ENCODE measurements at regions not wholly inside any gene's neighbourhood (a gene's known extent, or its start where the extent isn't known, plus 50 kb on each side); places are given as distances from the start of the nearest gene placed in this dataset.
A peak's percentile ranks its signal among the peaks of the same experiment; 100 is the strongest.
"Not testable (repeated sequence)": the region's sequence is repeated elsewhere in the genome, so short reads cannot be mapped to it uniquely, and the experiment has no call there.

DNA sequence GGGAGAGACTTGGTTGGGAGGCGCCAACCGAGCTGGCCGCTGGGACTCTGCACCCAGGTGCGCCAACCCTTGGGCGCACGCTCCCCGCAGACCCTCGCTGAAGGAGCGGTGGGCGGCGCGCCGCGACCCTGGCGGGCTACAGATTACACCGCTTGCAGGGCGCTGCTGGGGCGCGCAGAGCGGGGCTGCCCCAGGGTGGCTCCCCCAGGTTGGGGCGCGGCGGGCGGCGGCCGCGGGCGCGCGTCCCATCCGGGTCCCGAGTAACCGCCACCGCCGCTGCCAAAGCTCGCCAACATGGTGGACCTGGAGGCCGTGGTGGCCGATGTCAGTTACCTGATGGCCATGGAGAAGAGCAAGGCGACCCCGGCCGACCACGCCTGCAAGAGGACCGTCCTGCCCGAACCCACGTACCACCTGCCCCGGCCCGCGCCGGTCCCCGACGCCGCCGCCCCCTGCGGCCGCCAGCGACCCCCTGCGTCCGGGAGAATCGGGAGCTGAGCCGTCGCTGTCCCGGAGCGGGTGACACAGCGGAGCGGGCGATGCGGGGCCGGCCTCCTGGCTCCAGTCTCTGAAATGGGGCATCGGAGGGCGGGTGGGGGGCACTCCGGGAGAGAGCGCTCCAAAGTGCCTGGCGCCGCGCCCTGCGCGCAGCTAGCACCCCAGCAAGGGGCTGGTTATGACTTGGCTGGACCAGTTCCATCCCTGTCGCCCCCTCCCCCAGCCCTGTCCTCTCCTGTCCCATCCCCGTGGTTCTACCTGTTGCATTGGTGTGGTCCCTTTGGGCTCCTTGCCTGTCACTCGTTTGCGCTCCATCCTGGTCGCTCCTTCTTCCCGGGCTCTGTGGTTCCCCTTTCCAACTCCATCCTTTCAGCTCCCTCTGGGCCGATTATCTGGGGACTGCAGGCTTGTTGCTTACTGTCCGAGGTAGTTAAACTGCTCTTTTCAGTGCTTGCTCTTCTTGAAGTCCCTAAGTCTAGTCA, 143.3 kb upstream of the GRK3 start:
- DNase-seq = no peak

DNA sequence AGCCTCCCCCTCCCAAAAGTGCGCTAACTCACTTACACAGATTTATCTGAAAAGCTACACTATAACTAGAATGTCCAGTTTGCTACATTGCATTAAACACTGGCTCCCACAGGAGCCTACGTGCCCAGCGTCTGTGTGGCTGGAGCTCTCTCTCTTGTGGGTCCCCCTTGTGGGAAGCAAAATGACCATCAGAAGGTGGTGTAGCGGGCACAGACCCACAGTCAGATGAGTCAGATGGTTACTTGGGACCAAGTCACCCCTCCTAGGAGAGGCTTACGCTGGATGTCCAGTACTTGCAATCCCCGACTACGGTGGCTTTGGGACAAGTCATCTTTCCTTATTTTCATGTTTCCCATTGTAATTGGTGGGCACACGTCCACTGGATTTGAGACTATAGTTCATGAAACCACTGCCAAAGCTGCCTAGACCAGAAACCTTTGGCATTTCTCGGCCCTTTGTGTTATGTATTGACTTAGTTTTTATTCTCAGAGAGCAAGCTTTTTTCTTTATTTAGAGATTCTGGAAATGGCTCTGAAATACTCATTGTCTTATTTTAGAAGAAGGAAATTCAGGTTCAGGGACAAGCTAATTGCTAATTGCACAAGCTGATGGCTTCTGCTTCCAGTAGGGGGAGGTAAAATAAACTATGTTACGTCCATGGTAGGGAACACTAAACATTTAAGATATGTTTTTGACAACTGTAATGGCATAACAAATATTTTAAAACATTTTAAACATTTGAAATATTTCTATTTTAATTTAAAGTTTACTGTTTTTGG, 137.8 kb upstream of the GRK3 start:
- DNase-seq = not testable (repeated sequence)

DNA sequence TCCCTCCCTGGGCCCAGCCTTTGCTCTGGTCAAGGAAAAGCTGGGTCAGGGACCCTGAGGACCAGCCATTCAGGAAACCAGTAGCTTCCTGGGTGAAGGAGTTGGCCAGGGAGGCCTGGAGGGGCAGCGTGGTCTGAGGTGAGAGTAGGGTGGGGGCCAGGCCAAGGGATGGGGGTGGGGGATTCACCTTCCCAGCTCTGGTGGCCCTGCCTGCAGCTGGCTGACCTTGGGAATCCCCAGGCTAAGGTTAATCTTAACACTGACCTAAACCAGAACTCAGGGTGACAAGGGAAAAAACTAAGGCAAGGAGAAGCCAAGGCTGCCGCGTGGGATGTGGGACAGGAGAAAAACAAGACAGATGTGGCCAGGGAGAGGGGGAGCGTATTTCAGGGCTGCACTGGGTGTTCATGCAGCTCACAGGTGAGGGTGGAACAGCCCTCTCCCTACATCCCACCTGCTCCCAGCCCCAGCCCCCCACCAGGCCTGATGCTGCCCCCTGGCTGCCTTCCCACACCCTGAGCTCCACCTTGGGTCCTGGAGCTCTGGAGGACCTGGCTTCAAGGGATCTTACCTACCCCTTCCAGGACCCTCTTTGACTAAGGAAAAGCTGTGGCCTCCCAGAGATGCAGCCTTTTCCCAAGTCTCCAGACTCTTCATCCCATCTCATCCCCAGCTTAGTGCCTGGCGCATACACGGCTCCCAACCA, 132.7 kb upstream of the GRK3 start:
- not testable (repeated sequence) for DNase-seq

DNA sequence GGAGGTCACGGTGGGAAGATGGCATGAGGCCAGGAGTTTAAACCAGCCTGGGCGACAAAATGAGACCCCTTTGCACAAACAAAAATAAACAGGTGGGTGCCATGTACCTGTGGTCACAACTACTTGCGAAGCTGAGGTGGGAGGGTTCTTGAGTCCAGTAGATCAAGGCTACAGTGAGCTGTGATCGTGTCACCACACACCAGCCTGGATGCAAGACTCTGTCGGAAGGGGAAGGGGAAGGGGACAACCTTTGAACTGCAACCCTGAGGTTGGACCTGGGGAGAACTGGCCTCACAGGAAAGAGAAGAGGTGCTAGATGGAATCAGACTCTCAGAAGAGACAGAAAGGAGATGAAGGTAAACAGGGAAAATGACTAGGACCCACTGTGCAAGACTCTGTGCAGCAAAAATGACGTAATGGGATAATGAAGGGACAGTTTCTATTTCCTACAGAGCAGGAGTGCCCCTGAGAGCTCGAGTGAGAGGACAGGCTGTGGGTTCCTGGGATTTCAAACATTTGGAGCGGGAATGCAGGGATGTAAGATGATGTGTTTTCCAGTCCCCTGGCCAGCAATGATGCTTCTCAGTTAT, 131.0 kb upstream of the GRK3 start:
- DNase-seq = not testable (repeated sequence)

DNA sequence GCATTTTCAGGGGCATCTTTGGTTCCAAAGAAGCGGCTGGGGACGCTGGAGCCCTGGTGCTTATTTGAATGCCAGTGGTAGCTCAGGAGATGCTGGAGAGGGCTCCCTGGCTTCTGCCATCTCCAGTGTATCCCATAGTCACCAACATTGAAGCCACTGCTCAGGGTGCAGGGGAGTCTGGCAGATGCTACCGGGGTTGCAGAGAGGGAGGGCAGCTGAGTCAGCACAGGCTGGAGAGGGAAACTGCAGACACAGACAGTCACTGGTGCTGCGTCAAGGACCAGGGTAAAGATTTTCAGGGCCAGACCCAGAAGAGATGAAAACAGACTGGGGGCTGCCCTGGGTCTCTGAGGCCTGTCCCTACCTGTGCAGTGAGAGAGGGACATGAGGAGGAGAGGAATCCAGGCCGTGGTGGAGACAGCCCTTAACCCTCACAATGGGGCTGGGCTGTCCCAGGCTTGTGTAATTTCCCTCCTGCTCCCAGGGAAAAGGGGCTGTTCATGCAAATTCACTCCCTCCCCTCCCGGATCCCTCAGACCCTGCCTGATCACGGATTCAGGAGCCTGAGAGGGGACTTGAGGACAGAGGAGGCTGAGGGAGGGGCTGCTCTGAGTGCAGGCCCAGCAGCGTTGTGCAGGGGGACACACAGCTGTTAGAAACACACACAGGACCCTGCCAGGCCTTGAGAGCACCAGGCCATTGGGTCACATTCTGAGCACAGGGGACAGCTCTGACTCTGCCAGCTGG, 126.9 kb upstream of the GRK3 start:
- no peak for DNase-seq

DNA sequence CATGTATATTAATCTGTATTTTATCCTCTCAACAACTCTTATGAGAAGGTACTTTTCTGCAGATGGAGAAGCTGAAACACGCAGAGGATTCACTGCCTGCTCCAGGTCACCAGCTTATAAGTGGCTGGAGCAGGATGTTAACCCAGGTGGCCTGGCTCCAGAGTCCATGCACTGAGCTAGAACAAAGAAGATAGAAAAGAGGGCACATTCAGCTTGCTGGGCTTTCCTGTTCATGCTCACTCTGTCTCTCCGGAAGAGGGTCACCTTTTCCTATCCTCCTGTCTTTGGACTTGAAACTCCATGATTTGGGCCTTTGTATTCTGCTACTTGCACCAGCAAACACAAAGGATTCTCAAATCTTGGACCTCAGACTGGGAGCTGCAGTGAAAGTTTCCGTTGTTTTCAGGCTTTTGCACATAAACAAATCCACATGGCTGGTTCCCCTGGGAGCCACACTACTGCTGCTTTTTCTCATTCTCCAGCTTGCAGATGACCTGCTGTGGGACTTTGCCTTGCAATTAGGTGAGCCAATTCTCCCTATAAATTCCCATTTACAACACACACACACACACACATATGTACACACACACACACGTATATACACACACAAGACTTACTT, 117.3 kb upstream of the GRK3 start:
- DNase-seq = no peak

DNA sequence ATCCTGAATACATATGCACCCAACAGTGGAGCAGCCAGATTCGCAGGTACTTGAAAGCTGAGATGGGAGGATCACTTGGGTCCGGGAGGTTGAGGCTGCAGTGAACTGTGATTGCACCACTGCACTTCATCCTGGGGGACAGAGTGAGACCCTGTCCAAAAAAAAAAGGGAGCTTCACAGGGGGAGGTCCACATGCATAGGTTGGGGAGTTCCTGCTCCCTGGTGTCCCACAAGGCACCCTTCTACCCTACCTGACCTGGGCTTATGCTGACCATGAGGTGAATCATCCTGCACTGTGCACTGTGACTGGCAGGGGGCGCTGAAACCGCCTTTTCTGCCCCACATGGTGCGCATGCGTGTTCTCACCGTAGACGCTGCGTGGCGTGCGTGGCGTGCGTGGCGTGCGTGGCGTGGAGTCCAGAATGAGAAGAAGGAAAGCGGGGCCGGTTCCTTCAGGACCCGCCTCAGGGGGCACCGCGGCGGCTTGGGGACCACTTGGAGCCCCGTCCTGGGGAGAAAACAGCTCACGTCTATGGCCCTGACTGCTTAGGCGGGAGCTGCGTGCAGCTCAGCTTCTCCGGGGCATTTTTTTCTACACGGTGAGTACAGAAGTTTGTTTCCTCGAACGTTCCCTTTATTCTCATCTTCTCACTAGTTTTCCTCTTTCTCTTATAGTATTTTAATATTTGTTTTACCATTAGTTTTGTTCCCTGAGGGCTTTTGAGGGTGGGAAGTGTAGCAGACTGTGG, 116.6 kb upstream of the GRK3 start:
- peak; percentile 87 to 90 for DNase-seq

DNA sequence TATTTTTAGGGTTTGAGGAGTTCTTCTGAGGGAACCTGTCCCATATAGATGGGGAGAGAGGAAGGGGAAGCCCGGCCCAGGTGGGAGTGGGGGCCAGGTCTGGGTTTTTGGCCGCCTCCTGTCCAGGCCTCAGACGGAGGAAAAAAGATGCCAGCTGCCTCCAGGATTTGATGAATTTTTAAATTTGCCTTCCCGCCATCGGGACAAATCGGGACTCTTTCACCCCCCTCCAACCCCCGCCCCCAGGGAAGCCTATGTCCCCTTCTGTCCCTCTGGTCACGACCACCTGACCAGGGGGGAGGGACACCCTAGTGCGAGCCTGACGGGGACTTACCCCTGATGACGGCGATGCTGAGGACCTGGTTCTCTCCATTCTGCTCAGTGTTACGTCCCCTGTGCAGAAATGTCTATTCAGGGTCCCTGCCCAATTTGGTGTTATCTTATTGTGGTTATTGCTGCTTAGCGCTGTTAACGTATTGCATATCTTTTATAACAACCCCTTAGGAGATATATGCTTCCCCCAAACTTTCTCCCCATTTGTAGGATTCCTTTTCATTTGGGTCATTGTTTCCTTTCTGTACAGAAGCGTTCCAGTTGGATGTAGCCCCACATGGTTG, 115.9 kb upstream of the GRK3 start:
- no peak for DNase-seq

DNA sequence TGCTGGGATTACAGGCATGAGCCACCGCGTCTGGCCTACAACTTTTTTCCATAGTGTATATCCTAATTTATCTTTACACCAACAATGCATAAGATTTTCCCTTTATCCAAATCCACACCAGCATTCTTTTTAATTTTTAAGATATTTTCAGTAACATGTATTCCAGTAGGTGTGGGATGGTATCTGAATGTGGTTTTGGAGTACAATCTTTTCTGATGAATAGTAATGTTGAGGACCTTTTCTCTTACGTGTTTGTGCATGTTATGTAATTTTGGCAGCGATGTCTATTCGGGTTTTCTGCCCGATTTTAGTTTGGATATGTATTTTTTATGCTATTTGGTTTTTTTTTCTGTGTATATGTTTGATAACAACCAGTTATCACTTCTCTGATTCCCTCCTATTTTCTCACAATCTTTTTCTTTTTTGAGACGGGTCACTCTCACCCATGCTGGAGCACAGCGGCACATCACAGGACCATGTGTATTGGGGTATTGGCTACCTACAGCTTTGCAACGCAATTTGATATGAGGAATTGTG, 114.6 kb upstream of the GRK3 start:
- DNase-seq = no peak

DNA sequence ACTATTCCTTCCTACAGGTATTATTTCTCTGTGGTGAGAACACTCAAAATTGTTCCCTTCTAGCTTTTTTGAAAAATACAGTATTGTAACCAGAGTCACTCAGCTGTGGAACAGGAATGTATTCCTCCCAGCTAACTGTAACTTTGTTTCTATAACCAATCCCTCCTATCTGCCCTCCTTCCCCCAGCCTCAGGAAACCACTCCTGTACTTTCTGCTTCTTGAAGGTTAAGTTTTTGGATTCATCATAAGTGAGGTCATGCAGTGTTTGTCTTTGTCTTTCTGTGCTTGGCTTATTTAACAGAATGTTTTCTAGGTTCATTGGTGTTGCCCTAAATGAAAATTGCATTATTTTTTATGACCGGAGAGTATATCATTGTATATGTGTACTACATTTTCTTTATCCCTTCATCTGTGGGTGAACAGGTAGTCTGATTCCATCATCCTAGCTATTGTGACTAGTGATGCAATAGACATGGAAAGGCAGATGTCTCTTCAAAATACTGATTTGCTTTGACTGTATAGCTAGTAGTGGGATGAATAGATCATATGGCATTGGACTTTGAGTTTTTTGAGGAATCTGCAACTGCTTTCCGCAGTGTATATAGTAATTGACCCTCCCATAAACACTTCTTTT, 112.9 kb upstream of the GRK3 start:
- no peak for DNase-seq

DNA sequence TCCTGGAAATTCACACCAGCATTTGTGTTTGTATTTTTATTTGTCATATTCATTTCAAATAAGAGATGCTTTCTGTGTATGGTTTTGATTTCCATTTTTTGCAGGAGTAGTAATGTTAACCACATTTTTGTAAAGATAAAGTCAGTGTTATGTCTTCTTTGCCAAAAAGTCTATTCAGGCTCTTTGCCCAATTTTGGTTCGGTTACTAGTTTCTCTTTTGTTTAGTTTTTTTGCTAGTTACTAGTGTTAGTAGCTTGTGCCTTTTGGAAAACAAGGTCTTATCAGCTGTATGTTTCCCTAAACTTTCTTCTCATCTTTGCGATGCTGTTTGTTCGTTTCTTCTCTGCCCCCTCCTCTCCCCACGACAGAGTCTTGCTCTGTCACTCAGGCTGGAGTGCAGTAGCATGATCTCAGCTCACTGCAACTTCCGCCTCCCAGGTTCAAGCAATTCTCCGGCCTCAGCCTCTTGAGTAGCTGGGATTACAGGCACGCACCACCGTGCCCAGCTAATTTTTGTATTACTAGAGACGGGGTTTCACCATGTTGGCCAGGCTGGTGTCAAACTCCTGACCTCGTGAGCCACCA, 112.3 kb upstream of the GRK3 start:
- no peak for DNase-seq

DNA sequence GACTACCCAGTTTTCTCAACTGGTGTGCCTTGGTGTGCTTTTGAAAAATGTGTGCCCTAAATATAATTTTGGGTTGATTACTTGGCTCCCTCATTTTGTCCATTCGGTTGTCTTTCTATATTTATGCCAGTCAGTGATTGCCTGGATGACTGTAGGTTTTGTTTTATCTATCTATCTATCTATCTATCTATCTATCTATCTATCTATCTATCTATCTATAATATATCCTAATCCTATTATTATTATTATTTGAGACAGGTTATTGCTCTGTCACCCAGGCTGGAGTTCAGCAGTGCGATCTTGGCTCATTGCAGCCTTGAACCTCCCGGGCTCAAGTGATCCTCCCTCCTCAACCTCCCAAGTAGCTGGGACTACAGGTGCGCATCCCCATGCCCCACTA, 111.4 kb upstream of the GRK3 start:
- DNase-seq = no peak

DNA sequence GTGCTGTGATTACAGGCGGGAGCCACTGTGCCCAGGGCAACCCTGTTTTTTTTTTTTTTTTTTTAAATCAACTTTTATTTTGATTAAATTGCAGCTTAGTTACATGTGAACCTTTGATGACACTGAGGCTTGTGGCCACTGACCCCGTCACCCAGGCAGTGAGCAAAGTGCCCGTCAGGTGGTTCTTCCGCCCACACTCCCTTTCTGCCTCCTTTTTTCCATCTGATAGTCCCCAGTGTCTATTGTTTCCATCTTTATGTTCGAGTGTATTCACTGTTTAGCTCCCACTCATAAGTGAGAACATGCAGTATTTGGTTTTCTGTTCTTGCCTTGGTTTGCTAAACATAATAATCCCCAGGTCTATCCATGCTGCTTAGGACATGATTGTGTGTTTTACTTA, 110.9 kb upstream of the GRK3 start:
- DNase-seq = peak in 1 of 2 experiments; percentile 38

DNA sequence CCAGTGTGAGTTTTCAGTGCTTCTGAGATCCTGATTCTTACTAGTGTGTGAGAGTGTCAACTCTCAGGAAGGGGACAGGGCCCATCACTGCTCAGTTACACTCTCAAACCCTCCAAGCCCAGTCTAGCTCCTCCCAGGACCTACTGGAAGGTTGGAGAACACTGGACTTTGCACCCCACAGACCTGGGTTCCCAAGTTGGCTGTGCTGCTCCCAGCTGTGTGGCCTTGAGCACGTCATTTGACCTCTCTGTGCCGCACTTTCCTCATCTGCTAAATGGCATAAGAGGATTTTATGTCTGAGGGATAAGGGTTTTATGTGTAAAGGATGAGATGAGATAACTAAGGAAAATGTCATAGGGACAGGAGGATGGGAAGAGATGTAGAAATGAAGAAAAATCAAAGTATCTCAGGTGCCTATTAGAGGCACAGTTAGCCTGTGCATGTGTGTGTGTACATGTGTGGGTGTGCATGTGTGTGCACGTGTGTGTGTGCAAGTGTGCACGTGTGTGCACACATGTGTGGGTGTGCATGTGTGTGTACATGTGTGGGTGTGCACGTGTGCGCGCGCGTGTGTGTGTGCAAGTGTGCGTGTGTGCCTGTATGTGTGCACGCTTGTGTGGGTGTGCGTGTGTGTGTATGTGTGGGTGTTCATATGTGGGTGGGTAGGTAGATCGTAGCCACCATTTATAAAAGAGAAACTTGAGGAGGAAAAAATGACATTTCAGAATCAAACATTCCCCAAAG, 108.0 kb upstream of the GRK3 start:
- not testable (repeated sequence) for DNase-seq

DNA sequence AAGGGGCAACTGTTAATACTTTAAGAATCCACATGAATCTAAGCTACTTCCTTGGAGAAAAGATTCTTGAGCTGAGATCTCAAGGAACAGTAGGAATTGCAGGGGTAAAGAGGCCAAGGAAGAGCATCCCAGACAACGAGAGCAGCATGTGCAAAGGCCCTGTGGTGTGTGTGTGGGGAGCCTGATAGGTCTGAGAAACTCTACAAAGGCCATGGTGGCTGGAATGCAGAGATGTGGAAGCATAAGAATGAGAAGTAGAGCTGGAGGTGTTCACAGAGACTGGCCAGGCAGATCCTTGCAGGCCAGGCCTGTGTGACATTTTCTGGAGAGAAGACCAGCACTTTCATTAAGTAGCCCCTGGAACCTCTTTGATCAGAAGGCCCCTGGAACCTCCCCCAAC, 105.8 kb upstream of the GRK3 start:
- not testable (repeated sequence) for DNase-seq

DNA sequence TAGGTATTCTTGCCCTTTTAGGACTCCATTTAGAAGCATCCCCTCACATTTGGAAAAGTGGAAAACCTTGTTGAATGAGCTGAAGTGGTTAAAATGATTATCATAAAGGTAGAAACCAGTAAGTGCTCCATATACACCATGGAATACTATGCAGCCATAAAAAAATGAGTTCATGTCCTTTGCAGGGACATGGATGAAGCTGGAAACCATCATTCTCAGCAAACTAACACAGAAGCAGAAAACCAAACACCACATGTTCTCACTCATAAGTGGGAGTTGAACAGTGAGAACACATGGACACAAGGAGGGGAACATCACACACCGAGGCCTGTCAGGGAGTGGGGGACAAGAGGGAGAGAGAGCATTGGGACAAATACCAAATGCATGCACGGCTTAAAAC, 103.8 kb upstream of the GRK3 start:
- DNase-seq = not testable (repeated sequence)

DNA sequence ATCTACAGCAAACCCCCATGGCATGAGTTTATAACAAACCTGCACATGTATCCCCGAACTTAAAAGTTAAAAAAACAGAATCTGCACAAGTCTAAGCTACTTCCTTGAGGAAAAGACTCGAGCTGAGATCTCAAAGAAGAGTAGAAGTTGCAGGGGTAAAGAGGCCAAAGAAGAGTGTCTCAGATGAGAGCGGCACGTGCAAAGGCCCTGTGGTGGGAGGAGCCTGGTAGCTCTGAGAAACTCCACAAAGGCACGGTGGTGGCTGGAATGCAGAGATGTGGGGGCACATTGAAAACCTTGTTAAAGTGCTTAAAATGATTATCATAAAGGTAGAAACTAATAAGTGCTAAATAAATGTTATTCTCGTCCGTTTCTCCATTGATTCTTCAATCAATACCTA, 103.2 kb upstream of the GRK3 start:
- no peak for DNase-seq

Data from stimulated activated CD4-positive, alpha-beta T cell treated with anti-CD3 and anti-CD28 coated beads, Interleukin-4, amount 100 ng/mL, for 4 hours (primary cell).